GM12873 (cell line): ENCODE measurements at regions not wholly inside any gene's neighbourhood (a gene's known extent, or its start where the extent isn't known, plus 50 kb on each side); places are given as distances from the start of the nearest gene placed in this dataset.

Experiments used
- CTCF ChIP-seq: IDR thresholded peaks from 2 replicates; pipeline ENCODE4 v1.5.1; 2012; ENCODE audit warnings: low read depth, mild to moderate bottlenecking, moderate library complexity, low read length, control low read depth; ENCODE audit not compliant: insufficient read depth; ENCODE audit errors: missing control alignments

GRCh38 chr2:196549052-196549451 is 90.5 kb upstream of the CCDC150 start:
- TF ChIP-seq CTCF, result no peak

- no peak for TF ChIP-seq CTCF
Measured at GRCh38 chr2:196551014-196551413, 88.5 kb upstream of the CCDC150 start.

- no peak for TF ChIP-seq CTCF
Measured at GRCh38 chr2:196555161-196555560, 84.4 kb upstream of the CCDC150 start.

- TF ChIP-seq CTCF, result no peak
Measured at GRCh38 chr2:196555726-196556125, 83.8 kb upstream of the CCDC150 start.

- TF ChIP-seq CTCF, result no peak
Measured at GRCh38 chr2:196558497-196558896, 81.0 kb upstream of the CCDC150 start.

- no peak for TF ChIP-seq CTCF
Measured at GRCh38 chr2:196563876-196564275, 75.6 kb upstream of the CCDC150 start.

GRCh38 chr2:196565106-196565765 is 74.3 kb upstream of the CCDC150 start:
- no peak for TF ChIP-seq CTCF
